NCI-H345 (cell line): ENCODE measurements at regions not wholly inside any gene's neighbourhood (a gene's known extent, or its start where the extent isn't known, plus 50 kb on each side); places are given as distances from the start of the nearest gene placed in this dataset.

Source experiments
- DNase-seq: peaks from one replicate; lab custom pipeline; 2025; lab: John Stamatoyannopoulos, UW

DNA sequence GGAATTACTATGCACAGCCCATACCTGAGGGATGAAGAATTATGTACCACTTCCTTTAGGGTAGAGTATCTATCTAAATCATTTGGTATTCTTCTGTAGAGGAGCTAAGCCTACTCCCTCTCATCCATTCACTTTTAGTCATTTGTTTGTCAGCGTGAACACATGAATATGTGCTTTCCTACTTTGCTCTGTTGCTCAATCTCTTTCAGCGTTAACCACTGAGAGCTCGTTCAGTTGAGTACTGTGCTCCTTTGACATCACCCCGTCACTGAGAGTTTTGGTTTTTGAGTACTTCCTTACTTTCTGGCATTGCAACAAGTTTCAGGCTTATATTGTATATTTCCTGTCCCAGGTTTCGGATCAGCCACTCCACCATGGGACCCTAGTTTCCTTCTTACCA, 700.6 kb downstream of the NLGN4X start:
- DNase-seq: no peak

DNA sequence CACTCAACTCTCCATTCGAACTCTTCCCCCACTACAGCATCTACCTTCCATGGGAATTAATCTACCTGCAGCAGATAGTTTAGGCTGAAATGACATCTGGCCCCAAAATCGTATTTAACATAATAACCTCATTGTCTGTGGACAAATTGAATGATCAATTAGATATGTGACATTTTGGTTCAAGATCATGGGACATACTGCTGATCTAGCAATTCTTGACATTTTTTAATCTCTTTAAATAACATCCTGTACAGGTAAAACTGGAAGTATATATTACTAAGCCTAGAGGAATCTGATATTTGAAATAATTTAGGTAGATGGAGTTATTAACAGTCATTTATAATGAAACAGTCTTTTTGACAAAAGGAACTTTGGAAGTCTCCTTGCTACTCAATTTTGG, 702.5 kb downstream of the NLGN4X start:
- DNase-seq: no peak

GRCh38 chrX:5490786-5491563, 737.7 kb downstream of the NLGN4X start:
- DNase-seq: no peak

DNA sequence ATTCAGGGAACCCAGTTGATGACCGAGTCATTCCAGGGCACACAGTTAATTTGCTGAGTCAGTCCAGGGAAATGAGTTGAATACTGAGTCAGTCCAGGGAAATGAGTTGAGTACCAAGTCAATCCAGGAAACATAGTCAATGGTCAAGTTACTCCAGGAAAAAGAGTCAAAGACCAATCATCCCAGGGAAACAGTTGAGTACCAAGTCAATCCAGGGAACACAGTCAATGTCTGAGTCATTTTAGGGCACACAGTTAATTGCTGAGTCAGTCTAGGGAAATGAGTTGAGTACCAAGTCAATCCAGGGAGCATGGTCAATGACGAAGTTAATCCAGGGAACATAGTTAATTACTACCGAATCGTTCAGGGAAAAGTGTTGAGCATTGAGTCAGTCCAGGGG, 754.4 kb downstream of the NLGN4X start:
- DNase-seq: no peak

DNA sequence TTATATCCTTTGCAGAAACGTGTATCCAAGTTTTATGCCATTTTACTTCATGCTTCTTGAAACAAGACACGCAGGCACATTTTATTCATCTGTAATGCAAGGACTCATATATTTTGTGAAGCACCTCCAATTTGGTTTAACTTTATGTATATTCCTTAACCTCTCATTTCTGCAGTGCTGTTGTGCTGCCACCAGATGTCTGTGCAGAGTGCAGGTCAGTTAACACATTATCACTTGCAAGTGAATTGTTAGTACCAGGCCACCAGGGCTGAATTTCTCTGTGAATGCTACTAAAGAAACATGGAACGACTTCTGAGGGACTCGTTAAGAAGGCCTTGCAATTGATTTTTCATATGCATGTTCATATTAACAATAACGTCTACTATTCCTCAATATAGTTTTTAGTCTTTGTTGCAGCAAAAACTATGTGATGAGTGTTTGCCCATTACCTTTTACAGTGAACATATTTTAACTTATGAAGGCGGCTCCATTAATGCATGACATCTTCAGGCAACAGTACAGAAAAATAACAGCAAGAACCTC, 770.3 kb downstream of the NLGN4X start:
- DNase-seq: no peak

DNA sequence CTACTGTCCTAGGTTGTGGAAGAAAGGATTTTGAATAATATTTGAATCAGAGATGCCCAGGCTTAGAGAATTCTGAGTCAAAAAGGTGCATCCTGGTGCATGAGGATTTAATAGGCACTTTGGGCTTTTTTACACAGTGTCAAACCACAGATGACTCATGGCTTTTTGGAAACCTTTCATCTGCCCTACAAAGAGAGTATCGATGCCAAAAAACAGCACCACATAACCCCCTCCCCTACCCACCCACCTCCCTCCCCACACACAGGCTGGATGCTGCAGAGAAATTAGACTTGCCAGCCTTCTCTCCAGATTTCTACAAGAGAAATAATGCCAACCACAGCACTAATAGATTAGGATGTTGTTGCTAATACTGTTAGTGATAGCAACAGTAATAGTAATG, 779.3 kb downstream of the NLGN4X start:
- DNase-seq: no peak

DNA sequence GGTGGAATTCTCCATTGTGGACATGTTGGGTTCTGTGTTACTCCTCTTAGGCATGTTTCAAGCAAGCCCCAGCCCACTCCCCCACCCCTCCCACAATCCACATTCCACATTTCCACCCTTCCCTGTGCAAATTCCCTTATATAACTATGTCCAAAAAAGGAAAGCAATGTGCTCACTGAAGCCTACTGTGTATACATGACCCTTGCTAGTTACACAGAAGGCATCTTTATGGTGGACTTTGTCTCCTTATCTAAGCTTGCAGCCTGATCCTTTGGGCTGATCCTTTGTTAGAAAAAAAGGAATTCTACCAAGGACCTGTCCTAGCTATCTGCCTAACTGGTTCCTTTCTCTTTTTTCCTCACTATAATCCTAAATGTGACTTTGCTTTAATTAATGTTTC, 796.8 kb downstream of the NLGN4X start:
- no peak for DNase-seq

GRCh38 chrX:5425119-5425518, 803.5 kb downstream of the NLGN4X start:
- no peak for DNase-seq

- no peak for DNase-seq
These were observed 811.3 kb downstream of the NLGN4X start for GRCh38 chrX:5417381-5417780.

DNA sequence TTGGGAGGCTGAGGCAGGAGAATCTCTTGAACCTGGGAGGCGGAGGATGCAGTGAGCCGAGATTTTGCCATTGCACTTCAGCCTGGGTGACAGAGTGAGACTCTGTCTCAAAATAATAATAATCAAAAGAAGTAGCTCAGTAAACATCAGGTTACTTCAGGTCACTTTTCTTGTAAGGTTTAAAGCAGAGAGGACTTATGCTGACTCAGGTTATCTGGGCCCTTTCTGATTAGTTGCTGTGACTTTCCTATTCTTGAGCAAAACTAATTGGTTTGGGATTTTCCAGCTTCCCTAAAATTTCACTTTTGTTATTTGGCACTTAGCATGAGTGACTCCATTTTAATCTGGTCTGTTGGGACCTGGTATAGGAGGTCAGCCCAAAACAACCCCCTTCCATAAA, 812.9 kb downstream of the NLGN4X start:
- no peak for DNase-seq

DNA sequence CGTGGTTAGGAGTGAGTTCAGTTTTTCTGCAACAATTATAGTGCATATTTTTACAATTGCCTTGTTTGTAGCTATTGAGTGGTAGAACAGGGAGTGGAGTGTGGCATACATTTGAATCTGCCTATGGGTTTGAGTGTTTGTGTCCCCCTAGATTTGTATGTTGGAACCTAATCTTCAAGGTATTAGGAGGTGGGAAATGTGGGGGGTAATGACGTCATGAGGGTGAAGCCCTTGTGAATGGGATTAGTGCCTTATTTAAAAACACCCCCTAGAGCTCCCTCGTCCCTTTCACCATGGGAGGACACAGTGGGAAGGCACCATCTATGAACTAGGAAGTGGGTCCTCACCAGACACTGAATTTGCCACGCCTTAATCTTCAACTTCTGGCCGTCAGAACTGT, 819.6 kb downstream of the NLGN4X start:
- DNase-seq: no peak

DNA sequence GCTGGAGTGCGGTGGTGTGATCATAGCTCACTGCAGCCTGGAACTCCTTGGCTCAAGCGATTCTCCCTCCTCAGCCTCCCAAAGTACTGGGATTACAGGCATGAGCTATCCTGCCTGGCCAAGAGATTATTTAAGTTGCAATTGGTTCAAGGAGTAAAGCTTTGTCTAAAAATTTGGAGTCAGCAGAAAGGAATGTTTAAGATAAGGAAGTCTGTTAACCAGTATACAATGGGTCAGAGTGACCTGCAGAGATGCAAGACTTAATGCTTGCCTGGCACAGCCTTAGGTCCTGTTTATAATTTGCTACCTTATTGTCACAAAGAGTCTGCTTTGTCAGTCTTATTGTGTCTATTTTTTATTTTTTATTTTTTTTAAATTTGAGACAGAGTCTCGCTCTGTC, 826.2 kb downstream of the NLGN4X start:
- no peak for DNase-seq

DNA sequence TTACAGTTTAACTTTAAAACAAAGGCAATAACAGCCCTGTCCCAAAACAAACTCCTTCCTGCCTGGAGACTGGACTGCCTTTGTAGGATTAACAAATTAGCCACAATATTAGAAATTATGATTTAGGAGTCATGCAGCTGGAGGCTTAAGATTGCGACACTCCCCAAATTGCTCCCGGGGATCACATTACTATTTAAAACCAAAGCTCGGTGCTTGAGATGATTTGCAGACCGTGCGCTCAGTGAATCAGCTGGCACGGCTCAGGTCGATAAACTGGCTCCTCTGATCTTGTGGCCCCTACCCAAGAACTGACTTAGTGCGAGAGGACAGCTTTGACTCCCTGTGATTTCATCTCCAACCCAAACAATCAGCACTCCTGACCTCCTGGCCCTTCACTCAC, 829.3 kb downstream of the NLGN4X start:
- no peak for DNase-seq

DNA sequence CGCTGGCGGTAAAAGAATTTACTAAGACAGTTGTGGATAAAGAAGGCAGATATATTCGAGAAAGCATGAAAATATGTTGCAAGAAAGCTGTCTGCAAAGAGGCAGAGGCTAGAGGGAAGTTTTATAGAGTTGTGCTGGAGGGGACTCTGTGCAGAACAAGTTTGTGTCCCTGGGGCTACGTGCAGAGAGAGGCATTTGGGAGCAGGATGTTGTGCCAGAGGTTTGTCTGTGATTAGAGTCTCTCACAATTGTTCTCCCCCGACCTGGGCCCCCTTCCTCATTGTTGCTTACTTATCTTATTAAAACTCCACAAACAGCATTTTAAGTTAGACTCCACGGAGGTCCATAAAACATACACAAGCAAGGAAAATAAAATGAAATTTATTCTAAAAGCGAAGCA, 831.3 kb downstream of the NLGN4X start:
- no peak for DNase-seq

- DNase-seq: no peak
These were observed 838.3 kb downstream of the NLGN4X start for GRCh38 chrX:5390376-5390775.

GRCh38 chrX:5388087-5388486, 840.6 kb downstream of the NLGN4X start:
- DNase-seq: no peak

DNA sequence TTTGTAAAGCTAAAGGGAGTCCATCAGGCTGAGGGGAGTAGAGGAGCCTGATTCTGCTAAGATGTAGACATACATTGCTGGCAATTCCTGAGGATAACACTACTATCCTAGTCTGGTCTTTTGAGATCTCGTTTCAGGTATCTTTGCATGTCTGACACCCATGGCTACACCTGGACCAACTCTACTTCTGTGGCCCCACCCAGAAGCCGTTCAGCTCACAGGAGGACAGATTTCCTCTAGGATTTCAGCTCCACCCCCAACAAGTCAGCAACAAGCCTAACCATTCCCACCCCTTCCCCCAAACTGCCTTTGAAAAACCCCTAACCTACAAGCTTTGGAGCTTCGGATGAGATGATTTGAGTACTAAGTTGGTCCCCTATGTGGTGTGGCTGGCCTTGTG, 848.2 kb downstream of the NLGN4X start:
- DNase-seq: no peak

DNA sequence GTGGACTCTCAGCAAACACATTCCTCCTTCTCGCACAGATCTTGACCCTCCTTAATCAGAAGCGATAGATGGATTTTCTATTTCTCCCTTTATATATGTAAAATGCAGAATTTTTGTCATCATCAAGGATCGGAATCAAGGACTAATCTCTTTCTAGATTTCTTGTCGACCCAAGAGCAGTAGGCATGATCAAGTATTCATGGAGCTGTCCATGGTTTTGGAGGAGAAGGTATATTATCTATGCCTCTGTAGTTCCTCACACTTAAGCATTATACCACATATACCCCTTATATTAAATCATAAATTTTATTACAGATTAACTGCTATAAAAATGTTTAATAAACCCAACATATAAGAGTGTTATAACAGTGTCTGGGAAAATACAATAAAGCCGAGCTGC, 886.8 kb downstream of the NLGN4X start:
- no peak for DNase-seq

DNA sequence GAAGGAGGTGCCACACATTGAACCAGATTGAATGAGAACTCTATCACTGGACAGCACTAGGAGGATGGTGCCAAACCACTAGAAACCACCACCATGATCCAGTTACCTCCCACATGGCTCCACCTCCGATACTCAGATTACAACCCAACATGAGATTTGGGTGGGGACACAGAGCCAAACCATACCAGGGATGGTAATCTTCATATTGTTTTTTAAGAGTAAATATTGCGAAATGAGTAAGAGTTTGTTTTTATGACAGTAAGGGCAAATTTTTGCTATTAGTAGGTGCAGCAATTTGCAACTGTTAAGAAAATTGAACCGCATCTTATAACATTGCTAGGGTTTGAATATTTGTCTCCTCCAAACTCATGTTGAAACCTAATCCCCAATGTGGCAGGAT, 891.5 kb downstream of the NLGN4X start:
- DNase-seq: no peak

- no peak for DNase-seq
These were observed 904.1 kb downstream of the NLGN4X start for GRCh38 chrX:5324546-5324945.

- DNase-seq: no peak
These were observed 914.5 kb downstream of the NLGN4X start for GRCh38 chrX:5314148-5314547.

DNA sequence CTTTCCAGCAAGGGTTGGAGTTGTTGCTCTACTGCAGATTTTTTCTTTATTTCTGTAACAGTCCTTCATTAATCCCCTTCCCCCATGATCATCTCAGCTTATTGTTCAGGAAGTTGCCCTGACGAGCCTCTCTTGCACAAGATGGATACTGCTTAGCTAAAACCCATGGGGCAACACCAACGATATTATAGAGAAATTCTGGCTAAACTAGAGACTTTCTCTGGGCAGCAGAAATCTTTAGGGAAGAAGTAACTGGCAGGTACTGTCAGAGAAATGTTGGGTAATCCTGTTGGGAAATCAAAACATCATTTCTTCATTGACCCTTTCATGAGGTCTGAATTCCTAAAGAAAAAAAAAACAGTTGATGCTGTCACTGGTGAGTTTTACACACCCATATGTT, 921.3 kb downstream of the NLGN4X start:
- no peak for DNase-seq

DNA sequence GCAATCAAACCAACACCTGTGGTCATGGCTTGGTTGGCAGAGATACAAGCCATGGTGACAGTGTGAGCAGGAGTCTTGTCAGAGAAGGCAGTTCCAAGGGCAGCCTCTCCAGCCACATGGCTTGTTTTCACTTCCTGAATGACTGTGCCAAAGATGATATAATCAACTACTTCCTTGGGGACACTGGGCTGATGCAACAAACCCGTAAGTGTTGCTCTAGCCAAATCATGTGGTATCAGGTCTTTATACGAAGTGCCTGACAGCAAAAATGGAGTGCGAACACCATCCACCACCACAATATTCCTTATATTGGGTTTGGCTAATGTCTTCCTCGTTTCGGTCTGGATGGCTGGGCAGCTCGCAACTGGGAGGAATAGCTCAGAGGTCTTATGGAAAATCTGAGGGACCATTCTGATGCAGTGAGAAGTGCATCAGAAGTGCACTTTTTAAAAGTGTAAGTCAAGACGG, 922.0 kb downstream of the NLGN4X start:
- DNase-seq: no peak

DNA sequence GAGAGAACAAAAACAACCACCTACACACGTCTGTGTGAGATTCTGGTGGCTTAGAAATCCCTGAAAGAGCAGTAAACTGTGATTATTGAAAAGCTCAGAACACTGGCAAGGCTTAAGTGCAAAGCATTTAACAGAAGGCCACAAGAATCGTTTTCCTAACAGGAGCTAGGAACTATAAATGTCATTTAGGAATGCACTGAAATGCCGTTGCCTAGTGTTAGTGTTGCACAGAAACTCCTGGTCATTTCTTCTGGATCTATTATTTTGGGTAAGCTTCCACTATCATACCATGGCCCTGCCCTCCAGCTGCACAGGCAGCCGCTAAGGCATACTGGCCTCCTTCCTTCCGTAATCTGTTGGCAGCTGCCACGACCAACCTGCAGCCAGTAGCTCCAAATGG, 923.2 kb downstream of the NLGN4X start:
- DNase-seq: no peak
